GM23248 (cell line): ENCODE measurements at regions not wholly inside any gene's neighbourhood (a gene's known extent, or its start where the extent isn't known, plus 50 kb on each side); places are given as distances from the start of the nearest gene placed in this dataset.

ENCODE experiments used
- DNase-seq: peaks from one replicate; pipeline ENCODE4 v3.0.0-alpha.2; 2015
- H2AFZ ChIP-seq: fragments of 200-600 bp; sonication (generic); 2 replicates; pipeline ENCODE4 v1.6.1; 2016; ENCODE audit warnings: antibody characterized with exemption
- H3F3A ChIP-seq: fragments of 200-600 bp; sonication (generic); 2 replicates; pipeline ENCODE4 v1.6.1; 2016; ENCODE audit warnings: mild to moderate bottlenecking, antibody characterized with exemption, mixed run types; ENCODE audit not compliant: insufficient read depth
- H3K27ac ChIP-seq: fragments of 200-600 bp; sonication (generic); 2 replicates; pipeline ENCODE4 v1.5.1; 2016; ENCODE audit warnings: mild to moderate bottlenecking
- H3K27me3 ChIP-seq: fragments of 200-600 bp; sonication (generic); replicated peaks from 2 replicates; pipeline ENCODE4 v1.6.1; 2016; ENCODE audit warnings: mild to moderate bottlenecking; ENCODE audit not compliant: insufficient read depth
- H3K36me3 ChIP-seq: fragments of 200-600 bp; sonication (generic); 2 replicates; pipeline ENCODE4 v1.6.1; 2016; ENCODE audit warnings: low read depth, mild to moderate bottlenecking
- H3K4me1 ChIP-seq: fragments of 200-600 bp; sonication (generic); 2 replicates; pipeline ENCODE4 v1.6.1; 2016; ENCODE audit warnings: mild to moderate bottlenecking; ENCODE audit not compliant: insufficient read depth
- H3K4me2 ChIP-seq: fragments of 200-600 bp; sonication (generic); one replicate; pipeline ENCODE4 v1.6.1; 2016; ENCODE audit warnings: mild to moderate bottlenecking; ENCODE audit not compliant: unreplicated experiment
- H3K4me3 ChIP-seq: fragments of 200-600 bp; sonication (generic); 2 replicates; pipeline ENCODE4 v1.5.1; 2016; ENCODE audit warnings: mild to moderate bottlenecking
- H3K79me2 ChIP-seq: fragments of 200-600 bp; sonication (generic); 2 replicates; pipeline ENCODE4 v1.6.1; 2016; ENCODE audit warnings: mild to moderate bottlenecking; ENCODE audit not compliant: insufficient read depth
- H3K9ac ChIP-seq: fragments of 200-600 bp; sonication (generic); 2 replicates; pipeline ENCODE4 v1.6.1; 2016; ENCODE audit warnings: mild to moderate bottlenecking
- H3K9me2 ChIP-seq: fragments of 200-600 bp; sonication (generic); 2 replicates; pipeline ENCODE4 v1.6.1; 2016; ENCODE audit warnings: mixed run types, mild to moderate bottlenecking, moderate library complexity; ENCODE audit not compliant: insufficient read depth
- H3K9me3 ChIP-seq: fragments of 200-600 bp; sonication (generic); one replicate; pipeline ENCODE4 v1.6.1; 2017; ENCODE audit warnings: low read depth
- H4K20me1 ChIP-seq: fragments of 200-600 bp; sonication (generic); 2 replicates; pipeline ENCODE4 v1.6.0; 2016; ENCODE audit not compliant: insufficient read depth
- EZH2 ChIP-seq: fragments of 200-600 bp; sonication (generic); IDR thresholded peaks from 2 replicates; pipeline ENCODE4 v1.6.1; 2018; ENCODE audit warnings: antibody characterized with exemption, mild to moderate bottlenecking; ENCODE audit not compliant: insufficient read depth, poor library complexity, severe bottlenecking
- EZH2phosphoT487 ChIP-seq: fragments of 200-600 bp; sonication (generic); IDR thresholded peaks from 2 replicates; pipeline ENCODE4 v1.6.1; 2018; ENCODE audit warnings: antibody characterized with exemption, moderate library complexity, mild to moderate bottlenecking, low read depth; ENCODE audit not compliant: insufficient read depth
- WGBS, 2 experiments: methylation state at CpG; one replicate each; pipeline ENCODE4 v1.1.6; 2015 to 2017; ENCODE audit warnings: low lambda C conversion rate in 2 of 2, low coverage in 1 of 2; ENCODE audit errors: missing lambda C conversion rate in 2 of 2; 5-methylcytosine and 5-hydroxymethylcytosine counted together
- in situ Hi-C: fragments of 300-500 bp; cut with MboI; formaldehyde crosslinking; loops from 2 replicates; pipeline ENCODE4 v1.15.0; 2020

DNA sequence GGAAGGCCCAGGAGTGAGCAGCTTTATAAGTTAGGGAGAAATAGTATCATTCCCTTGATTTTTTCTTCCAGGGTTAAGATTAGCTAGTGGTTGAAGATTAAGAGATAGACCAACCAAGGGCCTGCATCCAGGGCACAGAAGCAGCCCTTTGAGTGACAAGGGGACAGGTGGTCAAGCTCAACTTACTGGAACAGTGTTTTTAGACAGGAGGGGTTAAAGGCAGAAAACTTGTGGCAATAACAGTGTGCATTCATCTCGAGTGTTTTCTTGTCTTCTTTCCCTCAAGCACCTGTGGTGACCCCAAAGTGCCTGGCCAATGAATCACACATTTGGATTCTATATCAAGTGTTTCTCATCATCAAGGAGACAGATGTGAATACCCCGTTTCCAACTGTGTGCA is 267.5 kb downstream of the PDCD6IP start:
- H3K79me2 ChIP-seq: no peaks in the 10 kb centered on the region
- 1 to 2% methylated on average over 2 of the region's 2 CpGs for WGBS, 2 experiments
- in situ Hi-C loops: no loop called here
- no peak overlapping the region for H3K9ac ChIP-seq
- no peaks in the 10 kb centered on the region for H3K4me1 ChIP-seq
- DNase-seq: no peak
- no peaks in the 10 kb centered on the region for H3F3A ChIP-seq
- no peaks in the 10 kb centered on the region for H3K9me3 ChIP-seq
- H3K36me3 ChIP-seq: no peaks in the 10 kb centered on the region
- H3K4me2 ChIP-seq: no peak overlapping the region
- H4K20me1 ChIP-seq: no peaks in the 10 kb centered on the region
- TF ChIP-seq EZH2phosphoT487 (no peak), EZH2 (no peak)
- no peak overlapping the region for H2AFZ ChIP-seq
- H3K27me3 ChIP-seq: no peaks in the 10 kb centered on the region
- no peak overlapping the region for H3K27ac ChIP-seq
- no peaks in the 10 kb centered on the region for H3K9me2 ChIP-seq
- H3K4me3 ChIP-seq: no peak overlapping the region

DNA sequence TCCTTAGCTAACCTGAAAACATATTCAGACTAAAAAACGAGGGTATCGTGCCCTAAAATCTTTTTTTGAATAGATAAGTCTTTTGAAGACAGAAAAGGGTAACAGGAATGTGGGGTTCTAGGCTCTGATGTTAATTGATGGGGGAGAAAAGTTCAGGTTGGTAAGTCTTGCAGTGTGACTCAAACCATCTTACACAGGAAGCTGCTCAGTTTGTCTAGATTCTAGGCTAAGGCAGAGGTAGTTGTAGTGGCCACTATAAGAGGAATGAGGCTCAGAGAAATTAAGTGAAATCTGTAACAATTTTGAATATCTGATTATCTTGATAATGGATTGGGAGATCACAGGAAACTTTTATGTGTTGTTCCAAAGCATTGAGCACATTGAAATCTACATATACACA is 267.9 kb downstream of the PDCD6IP start:
- no peaks in the 10 kb centered on the region for H4K20me1 ChIP-seq
- H3K9ac ChIP-seq: no peak overlapping the region
- no peaks in the 10 kb centered on the region for H3K4me1 ChIP-seq
- in situ Hi-C loops: no loop called here
- H3K4me3 ChIP-seq: no peak overlapping the region
- H3K4me2 ChIP-seq: no peak overlapping the region
- H3K9me3 ChIP-seq: no peaks in the 10 kb centered on the region
- no peaks in the 10 kb centered on the region for H3F3A ChIP-seq
- no peaks in the 10 kb centered on the region for H3K9me2 ChIP-seq
- no peaks in the 10 kb centered on the region for H3K36me3 ChIP-seq
- WGBS, 2 experiments: 6 to 8% methylated on average over 2 of the region's 2 CpGs
- H3K27me3 ChIP-seq: no peaks in the 10 kb centered on the region
- TF ChIP-seq EZH2: no peak
- TF ChIP-seq EZH2phosphoT487: no peak
- H2AFZ ChIP-seq: no peak overlapping the region
- H3K27ac ChIP-seq: no peak overlapping the region
- no peak for DNase-seq
- H3K79me2 ChIP-seq: no peaks in the 10 kb centered on the region

DNA sequence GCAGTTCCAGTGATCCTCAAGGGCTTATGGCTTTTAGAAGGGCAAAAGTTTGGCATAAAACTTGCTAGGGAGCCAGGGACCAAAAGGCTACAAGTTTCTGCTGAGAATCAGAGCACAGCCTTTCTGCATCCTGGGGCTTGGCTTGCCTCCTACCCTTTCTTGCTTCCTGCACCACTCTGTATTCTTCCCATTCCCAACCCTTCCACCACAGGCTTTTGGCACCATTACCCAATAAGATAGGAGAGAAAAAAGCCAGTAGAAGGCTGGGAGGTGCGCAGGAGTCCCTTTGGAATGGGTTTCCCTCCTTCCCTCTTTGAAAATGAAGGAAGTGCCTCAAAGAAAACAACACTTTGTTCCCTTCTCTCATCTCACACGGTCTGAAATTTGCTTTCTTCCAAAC is 268.6 kb downstream of the PDCD6IP start:
- no peaks in the 10 kb centered on the region for H3K9me3 ChIP-seq
- H3K4me2 ChIP-seq: no peak overlapping the region
- TF ChIP-seq EZH2phosphoT487: no peak
- no peak overlapping the region for H2AFZ ChIP-seq
- H3K79me2 ChIP-seq: no peaks in the 10 kb centered on the region
- no peak overlapping the region for H3K27ac ChIP-seq
- no peaks in the 10 kb centered on the region for H3K4me1 ChIP-seq
- H3K4me3 ChIP-seq: no peak overlapping the region
- H3K27me3 ChIP-seq: no peaks in the 10 kb centered on the region
- H3K9me2 ChIP-seq: no peaks in the 10 kb centered on the region
- in situ Hi-C loops: no loop called here
- H4K20me1 ChIP-seq: no peaks in the 10 kb centered on the region
- no peaks in the 10 kb centered on the region for H3F3A ChIP-seq
- no peak for DNase-seq
- no peak overlapping the region for H3K9ac ChIP-seq
- WGBS, 2 experiments: 3 to 10% methylated on average over 2 of the region's 2 CpGs
- no peaks in the 10 kb centered on the region for H3K36me3 ChIP-seq

DNA sequence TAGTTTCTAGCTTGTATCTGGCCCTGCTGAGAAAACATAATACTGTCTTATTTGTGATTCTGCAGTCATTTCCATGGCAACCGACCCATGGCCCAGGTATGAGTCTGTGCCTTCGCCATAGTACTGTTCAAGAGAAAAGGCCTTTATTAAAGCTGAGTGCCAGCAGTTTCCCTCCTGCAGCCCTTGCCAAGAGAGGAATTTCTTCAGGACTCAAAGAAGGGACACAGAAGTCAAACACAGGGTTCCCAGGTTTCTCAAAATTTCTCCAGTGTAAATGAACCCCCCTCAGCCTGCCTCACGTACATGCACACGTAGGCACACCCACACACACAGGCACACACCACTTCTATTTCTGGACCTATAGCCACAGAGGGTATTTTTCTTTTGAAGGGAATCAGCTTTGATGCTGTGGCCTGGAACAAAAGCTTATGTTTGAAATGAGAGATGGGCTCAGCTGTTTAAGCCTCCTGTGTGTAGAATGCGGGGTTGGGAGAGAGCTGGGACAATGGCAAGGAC is 269.2 kb downstream of the PDCD6IP start:
- 8 to 9% methylated on average over 5 of the region's 5 CpGs for WGBS, 2 experiments
- in situ Hi-C loops: no loop called here
- DNase-seq: no peak

DNA sequence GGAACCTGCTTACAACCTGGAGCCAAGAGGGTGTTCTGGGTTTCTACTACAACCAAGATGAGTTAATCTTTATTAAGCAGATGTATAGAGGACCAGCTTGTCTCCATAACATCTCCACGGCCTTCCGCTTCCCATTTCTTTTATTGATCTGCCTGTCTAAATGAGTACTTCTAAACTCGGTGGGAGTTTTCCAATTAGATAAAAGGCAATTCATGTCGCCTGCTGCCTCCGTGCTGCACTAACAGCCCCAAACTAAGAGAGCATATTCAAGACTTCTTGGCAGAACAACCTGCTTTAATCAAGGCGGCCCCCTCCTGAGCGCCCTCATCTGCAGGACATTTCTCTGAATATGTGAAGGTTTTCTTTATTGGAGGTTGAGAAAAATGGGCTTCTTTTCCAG is 270.1 kb downstream of the PDCD6IP start:
- Histone ChIP-seq H4K20me1 (no peaks in the 10 kb centered on the region), H3K36me3 (no peaks in the 10 kb centered on the region), H3F3A (no peaks in the 10 kb centered on the region), H3K4me3 (no peak overlapping the region), H3K27ac (no peak overlapping the region), H3K4me2 (no peak overlapping the region), H3K79me2 (no peaks in the 10 kb centered on the region), H3K9ac (no peak overlapping the region), H3K27me3 (no peaks in the 10 kb centered on the region), H3K4me1 (no peaks in the 10 kb centered on the region), H2AFZ (no peak overlapping the region), H3K9me2 (no peaks in the 10 kb centered on the region), H3K9me3 (no peaks in the 10 kb centered on the region)
- TF ChIP-seq EZH2: no peak
- TF ChIP-seq EZH2phosphoT487: no peak
- in situ Hi-C loops: no loop called here
- DNase-seq: no peak
- WGBS, 2 experiments: 48 to 52% methylated on average over 7 of the region's 7 CpGs

More for the DNA sequence above, 269.2 kb downstream of the PDCD6IP start:
- H3K9ac ChIP-seq: no peak overlapping the region
- no peak for TF ChIP-seq EZH2phosphoT487
- TF ChIP-seq EZH2: no peak
- H4K20me1 ChIP-seq: no peaks in the 10 kb centered on the region
- no peak overlapping the region for H3K4me2 ChIP-seq
- no peak overlapping the region for H3K4me3 ChIP-seq
- no peaks in the 10 kb centered on the region for H3K4me1 ChIP-seq
- no peaks in the 10 kb centered on the region for H3K9me3 ChIP-seq
- H3K36me3 ChIP-seq: no peaks in the 10 kb centered on the region
- H3K9me2 ChIP-seq: no peaks in the 10 kb centered on the region
- no peaks in the 10 kb centered on the region for H3K27me3 ChIP-seq
- no peaks in the 10 kb centered on the region for H3K79me2 ChIP-seq
- H3K27ac ChIP-seq: no peak overlapping the region
- no peaks in the 10 kb centered on the region for H3F3A ChIP-seq
- no peak overlapping the region for H2AFZ ChIP-seq
